ENCODE measurements at regions not wholly inside any gene's neighbourhood (a gene's known extent, or its start where the extent isn't known, plus 50 kb on each side); places are given as distances from the start of the nearest gene placed in this dataset.

GRCh38 chr12:126873701-126874100, 1393.3 kb upstream of the TMEM132C start:
- TF ChIP-seq, protein P1, sequence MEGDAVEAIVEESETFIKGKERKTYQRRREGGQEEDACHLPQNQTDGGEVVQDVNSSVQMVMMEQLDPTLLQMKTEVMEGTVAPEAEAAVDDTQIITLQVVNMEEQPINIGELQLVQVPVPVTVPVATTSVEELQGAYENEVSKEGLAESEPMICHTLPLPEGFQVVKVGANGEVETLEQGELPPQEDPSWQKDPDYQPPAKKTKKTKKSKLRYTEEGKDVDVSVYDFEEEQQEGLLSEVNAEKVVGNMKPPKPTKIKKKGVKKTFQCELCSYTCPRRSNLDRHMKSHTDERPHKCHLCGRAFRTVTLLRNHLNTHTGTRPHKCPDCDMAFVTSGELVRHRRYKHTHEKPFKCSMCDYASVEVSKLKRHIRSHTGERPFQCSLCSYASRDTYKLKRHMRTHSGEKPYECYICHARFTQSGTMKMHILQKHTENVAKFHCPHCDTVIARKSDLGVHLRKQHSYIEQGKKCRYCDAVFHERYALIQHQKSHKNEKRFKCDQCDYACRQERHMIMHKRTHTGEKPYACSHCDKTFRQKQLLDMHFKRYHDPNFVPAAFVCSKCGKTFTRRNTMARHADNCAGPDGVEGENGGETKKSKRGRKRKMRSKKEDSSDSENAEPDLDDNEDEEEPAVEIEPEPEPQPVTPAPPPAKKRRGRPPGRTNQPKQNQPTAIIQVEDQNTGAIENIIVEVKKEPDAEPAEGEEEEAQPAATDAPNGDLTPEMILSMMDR (IDR thresholded peaks at IDR 0.05) = no peak
- no peak for TF ChIP-seq POLR2A (IDR thresholded peaks at IDR 0.05)
